NCI-H82 treated with DMSO at 0.1 percent for 48 hours (cell line): ENCODE measurements at regions not wholly inside any gene's neighbourhood (a gene's known extent, or its start where the extent isn't known, plus 50 kb on each side); places are given as distances from the start of the nearest gene placed in this dataset.

ENCODE experiments used
- DNase-seq: peaks from one replicate; lab custom pipeline; 2025; ENCODE audit not compliant: unreplicated experiment; lab: John Stamatoyannopoulos, UW

GRCh38 chr5:153096381-153096780 lies 394.1 kb upstream of the GRIA1 start:
- DNase-seq = no peak

GRCh38 chr5:153099328-153099727 lies 391.1 kb upstream of the GRIA1 start:
- DNase-seq = no peak

DNA sequence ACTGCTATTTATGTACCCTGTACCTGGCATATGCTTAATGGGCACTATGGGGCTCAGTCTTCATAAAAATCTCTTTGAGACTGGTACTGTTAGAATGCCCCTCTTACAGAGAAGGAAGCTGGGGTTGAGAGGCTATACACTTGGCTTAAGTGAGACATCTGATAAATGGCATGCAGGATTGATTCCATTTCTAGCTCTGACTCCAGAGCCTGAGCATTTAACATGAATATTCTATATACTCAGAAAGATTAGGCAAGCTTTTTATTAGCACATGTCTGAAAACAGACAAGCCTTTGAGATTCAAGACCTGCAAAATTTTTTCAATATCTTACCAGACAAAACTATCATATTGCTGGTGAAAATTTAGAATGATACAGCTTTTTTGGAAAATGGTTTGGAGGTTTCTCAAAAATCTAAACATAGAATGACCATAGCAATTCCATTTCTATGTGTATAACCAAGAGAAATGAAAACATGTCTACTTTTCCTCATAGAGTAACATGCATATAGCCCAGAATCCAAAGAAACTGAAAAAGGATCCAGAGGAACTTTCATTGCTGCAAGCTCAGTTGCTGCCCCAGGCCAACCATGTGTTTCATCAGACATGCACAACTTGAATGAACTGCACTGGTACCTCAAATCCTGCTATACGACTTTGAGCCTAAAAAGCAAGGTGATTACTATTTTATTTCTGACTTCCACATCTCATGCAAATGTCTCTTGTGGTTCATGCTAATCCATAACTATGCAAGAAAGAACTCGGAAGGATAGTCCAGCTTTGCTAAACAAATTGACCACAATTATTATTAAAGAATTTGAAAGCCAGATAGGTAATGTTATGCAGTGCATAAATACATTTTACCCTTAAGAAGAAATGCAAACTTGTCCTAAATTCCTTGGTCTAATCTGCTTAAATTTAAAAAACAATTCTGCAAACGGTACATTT lies 389.0 kb upstream of the GRIA1 start:
- no peak for DNase-seq

DNA sequence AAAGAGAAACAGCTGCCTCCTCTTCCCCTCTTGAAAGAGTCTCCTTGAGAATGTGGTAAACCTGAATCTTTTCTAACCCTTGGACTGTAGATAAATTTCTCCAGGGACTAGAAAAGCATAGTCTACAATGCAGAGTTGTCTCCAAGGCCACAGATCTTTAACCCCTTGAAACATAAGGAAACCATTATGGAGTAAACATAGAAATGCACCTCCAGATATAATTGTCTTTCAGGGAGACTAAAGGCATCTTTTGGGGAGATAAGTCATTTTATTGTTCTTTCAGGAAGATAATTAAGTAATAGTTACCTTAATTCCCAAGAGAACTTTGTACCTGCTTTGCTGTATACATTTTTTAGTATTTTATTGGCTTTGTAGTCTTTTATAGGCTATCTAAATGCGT lies 373.6 kb upstream of the GRIA1 start:
- DNase-seq = no peak

GRCh38 chr5:153118018-153118417 lies 372.5 kb upstream of the GRIA1 start:
- no peak for DNase-seq

GRCh38 chr5:153122403-153122802 lies 368.1 kb upstream of the GRIA1 start:
- no peak for DNase-seq

- no peak for DNase-seq
Measured at GRCh38 chr5:153130296-153130695, 360.2 kb upstream of the GRIA1 start.

- DNase-seq = no peak
Measured at GRCh38 chr5:153135411-153135810, 355.1 kb upstream of the GRIA1 start.

GRCh38 chr5:153136910-153137614 lies 353.4 kb upstream of the GRIA1 start:
- DNase-seq = no peak

- peak; percentile 20 for DNase-seq
Measured at GRCh38 chr5:153147891-153148623, 342.4 kb upstream of the GRIA1 start.

- no peak for DNase-seq
Measured at GRCh38 chr5:153148624-153148976, 341.9 kb upstream of the GRIA1 start.

GRCh38 chr5:153151558-153151957 lies 338.9 kb upstream of the GRIA1 start:
- DNase-seq = no peak

GRCh38 chr5:153153086-153153485 lies 337.4 kb upstream of the GRIA1 start:
- no peak for DNase-seq

DNA sequence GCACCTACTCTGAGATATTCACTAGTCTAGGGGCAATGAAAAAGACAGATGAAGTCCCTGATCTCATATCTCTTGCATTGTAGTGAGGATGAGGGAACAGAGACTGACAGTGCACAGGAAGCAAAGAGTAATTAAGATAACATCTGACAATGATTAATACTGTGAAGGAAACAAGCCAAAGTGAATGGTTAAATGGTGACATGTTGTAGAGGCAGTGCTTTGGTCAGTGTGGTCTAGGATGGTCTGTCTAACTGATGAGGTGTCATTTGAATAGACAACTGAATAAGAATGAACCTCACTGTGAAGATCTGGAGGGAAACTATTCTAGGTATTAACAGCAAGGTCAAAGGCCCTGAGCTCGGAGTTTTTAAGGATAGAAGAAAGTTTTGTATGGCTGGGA lies 333.3 kb upstream of the GRIA1 start:
- no peak for DNase-seq

GRCh38 chr5:153158608-153159007 lies 331.9 kb upstream of the GRIA1 start:
- DNase-seq = no peak

GRCh38 chr5:153159616-153160015 lies 330.9 kb upstream of the GRIA1 start:
- no peak for DNase-seq

DNA sequence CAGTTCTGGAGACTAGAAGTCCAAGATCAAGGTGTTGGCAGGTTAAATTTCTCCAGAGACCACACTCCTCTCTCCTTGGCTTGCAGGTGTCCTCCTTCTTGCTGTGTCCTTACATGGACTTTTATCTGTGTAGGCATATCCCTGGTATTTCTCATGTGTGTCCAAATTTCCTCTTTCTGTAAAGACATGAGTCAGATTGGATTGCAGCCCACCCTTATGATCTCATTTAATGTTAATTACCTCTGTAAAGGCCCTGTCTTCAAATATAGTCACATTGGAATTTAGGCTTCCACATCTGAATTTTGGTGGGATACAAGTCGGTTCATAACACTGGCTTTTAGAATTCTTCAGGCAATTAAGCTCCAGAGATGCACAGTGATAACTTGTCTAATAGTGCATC lies 322.2 kb upstream of the GRIA1 start:
- no peak for DNase-seq

DNA sequence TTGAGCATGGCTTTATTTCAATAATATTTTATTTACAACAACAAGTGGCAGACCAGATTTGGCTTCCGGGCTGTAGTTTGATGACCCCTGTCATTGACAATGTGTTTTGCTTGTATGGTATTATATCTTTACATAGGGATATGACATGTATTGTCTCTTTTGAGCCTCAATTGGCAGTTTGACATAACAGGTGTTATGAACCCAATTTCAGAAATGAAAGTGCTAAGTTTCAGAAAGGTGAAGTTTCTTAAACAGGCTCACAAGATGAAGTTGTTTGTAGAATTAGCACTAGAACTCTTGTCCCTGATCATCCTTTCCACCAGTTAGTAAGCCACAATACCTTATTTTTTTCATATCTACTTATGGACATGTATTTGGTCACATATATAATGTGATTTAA lies 303.0 kb upstream of the GRIA1 start:
- DNase-seq = no peak

GRCh38 chr5:153206361-153206760 lies 284.1 kb upstream of the GRIA1 start:
- DNase-seq = no peak

DNA sequence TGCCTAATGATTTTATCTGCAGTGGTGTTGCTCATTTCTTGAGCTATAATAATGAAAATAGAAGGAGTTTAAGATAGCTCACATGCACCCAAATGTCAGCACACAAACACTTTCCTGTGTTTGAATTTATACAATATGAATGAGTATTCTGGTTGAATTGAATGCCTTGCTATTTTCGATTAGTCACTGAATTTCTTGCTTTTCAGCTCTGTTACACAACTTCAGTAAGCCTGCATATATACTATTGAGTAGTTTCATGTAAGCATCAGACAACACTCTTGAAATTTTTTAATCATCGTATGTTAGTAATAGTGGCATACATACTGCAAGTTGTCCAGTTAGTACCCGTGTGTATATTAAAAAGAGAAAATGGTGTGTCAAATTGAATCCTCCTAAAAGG lies 281.5 kb upstream of the GRIA1 start:
- DNase-seq = no peak

GRCh38 chr5:153209687-153210086 lies 280.8 kb upstream of the GRIA1 start:
- DNase-seq = no peak

GRCh38 chr5:153211076-153211475 lies 279.4 kb upstream of the GRIA1 start:
- DNase-seq = no peak
